ENCODE measurements at regions not wholly inside any gene's neighbourhood (a gene's known extent, or its start where the extent isn't known, plus 50 kb on each side); places are given as distances from the start of the nearest gene placed in this dataset.

DNA sequence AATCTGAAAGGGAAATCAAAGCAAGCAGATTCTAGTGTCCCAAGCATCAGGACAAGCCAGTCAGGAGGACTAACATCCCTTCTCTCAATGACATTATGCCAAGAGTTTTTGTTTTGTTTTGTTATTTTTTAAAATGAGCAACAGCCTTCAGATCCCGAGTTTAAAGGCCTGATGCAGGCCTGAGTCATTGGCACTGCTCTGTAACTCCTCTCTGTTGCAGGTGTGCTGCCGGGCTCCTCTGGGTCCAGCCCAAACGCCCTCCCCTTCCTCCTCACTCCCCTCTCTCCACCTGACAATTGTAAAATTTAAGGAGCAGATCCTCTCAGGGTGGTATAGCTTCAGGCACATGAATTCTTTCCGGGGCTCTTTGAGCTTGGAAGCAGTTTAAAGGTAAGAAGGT lies 502.0 kb downstream of the BMP2 start:
- Histone ChIP-seq H3K9me1 (ENCODE audit: control insufficient read depth, extremely low read depth, insufficient read depth, low read length) (no peaks in the 10 kb centered on the region), H3K4me3 (ENCODE audit: control insufficient read depth in 2 of 3, extremely low read depth in 1 of 3, insufficient read depth in 2 of 3, low read depth in 1 of 3, low read length in 3 of 3) (no peak overlapping the region), H2AFZ (ENCODE audit: control insufficient read depth, low read length) (no peak overlapping the region), H3K9ac (ENCODE audit: control insufficient read depth, extremely low read depth, insufficient read depth, low read length) (no peak overlapping the region), H3K27ac (ENCODE audit: control insufficient read depth, insufficient read depth, low read length) (no peak overlapping the region), H3K79me2 (ENCODE audit: control insufficient read depth, insufficient read depth, low read length) (no peaks in the 10 kb centered on the region), H3K9me3 (ENCODE audit: control insufficient read depth, low read depth, low read length) (no peaks in the 10 kb centered on the region), H4K20me1 (ENCODE audit: control insufficient read depth, extremely low read depth, insufficient read depth, low read length) (no peaks in the 10 kb centered on the region), H3K4me1 (ENCODE audit: control insufficient read depth, extremely low read depth, insufficient read depth, low read length) (no peaks in the 10 kb centered on the region), H3K4me2 (ENCODE audit: control insufficient read depth, extremely low read depth, insufficient read depth, low read depth, low read length) (no peak overlapping the region), H3K36me3 (ENCODE audit: control insufficient read depth in 2 of 2, extremely low read depth in 1 of 2, insufficient read depth in 2 of 2, low read length in 2 of 2) (no peaks in the 10 kb centered on the region), H3K27me3 (ENCODE audit: control insufficient read depth, extremely low read depth, insufficient read depth, low read length) (no peaks in the 10 kb centered on the region)
- TF ChIP-seq, protein P1, sequence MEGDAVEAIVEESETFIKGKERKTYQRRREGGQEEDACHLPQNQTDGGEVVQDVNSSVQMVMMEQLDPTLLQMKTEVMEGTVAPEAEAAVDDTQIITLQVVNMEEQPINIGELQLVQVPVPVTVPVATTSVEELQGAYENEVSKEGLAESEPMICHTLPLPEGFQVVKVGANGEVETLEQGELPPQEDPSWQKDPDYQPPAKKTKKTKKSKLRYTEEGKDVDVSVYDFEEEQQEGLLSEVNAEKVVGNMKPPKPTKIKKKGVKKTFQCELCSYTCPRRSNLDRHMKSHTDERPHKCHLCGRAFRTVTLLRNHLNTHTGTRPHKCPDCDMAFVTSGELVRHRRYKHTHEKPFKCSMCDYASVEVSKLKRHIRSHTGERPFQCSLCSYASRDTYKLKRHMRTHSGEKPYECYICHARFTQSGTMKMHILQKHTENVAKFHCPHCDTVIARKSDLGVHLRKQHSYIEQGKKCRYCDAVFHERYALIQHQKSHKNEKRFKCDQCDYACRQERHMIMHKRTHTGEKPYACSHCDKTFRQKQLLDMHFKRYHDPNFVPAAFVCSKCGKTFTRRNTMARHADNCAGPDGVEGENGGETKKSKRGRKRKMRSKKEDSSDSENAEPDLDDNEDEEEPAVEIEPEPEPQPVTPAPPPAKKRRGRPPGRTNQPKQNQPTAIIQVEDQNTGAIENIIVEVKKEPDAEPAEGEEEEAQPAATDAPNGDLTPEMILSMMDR (optimal IDR thresholded peaks at IDR 0.05 in 1 of 3, IDR thresholded peaks at IDR 0.05 in 1 of 3, conservative IDR thresholded peaks at IDR 0.05 in 1 of 3; ENCODE audit: extremely low read depth in 1 of 3, insufficient read depth in 2 of 3, low read length in 3 of 3), result no peak
- no peak for TF ChIP-seq EZH2 (IDR thresholded peaks at IDR 0.05; ENCODE audit: low read length)
- dilution Hi-C loops (cut with MboI; ENCODE audit: extremely low pct_ligation_motif_present, low sequenced_read_pairs), result no loop called here
- DNase-seq (ENCODE audit: low read depth, low spot score) (no peak), FAIRE-seq (no peak)

DNA sequence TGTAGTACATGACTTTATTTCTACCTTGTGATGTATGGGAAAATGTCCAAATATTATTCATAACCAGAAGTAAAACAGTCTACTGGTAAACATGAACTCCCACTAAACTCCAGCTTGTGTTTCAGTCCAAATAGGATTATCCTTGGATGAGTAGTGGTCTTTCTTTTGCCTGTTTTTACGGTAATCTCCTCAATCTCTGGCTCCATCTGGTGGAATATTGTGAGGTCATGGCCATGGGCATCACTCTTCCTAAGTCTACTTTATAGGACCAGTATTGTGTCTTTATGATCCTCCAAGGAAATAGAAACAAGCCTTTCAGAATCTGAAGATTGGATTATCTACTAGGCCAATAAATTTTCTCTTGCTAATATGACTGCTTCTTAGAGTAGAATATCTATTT lies 505.0 kb downstream of the BMP2 start:
- no peaks in the 10 kb centered on the region for H3K9me1 ChIP-seq (ENCODE audit: control insufficient read depth, extremely low read depth, insufficient read depth, low read length)
- TF ChIP-seq, protein P1 (optimal IDR thresholded peaks at IDR 0.05 in 1 of 3, IDR thresholded peaks at IDR 0.05 in 1 of 3, conservative IDR thresholded peaks at IDR 0.05 in 1 of 3; ENCODE audit: extremely low read depth in 1 of 3, insufficient read depth in 2 of 3, low read length in 3 of 3), result peak in 2 of 3 experiments; percentile 9 to 18
- no peak for TF ChIP-seq EZH2 (IDR thresholded peaks at IDR 0.05; ENCODE audit: low read length)
- H3K79me2 ChIP-seq (ENCODE audit: control insufficient read depth, insufficient read depth, low read length), result no peaks in the 10 kb centered on the region
- H3K9me3 ChIP-seq (ENCODE audit: control insufficient read depth, low read depth, low read length), result no peaks in the 10 kb centered on the region
- no peak overlapping the region for H3K27ac ChIP-seq (ENCODE audit: control insufficient read depth, insufficient read depth, low read length)
- H3K9ac ChIP-seq (ENCODE audit: control insufficient read depth, extremely low read depth, insufficient read depth, low read length), result no peak overlapping the region
- DNase-seq (ENCODE audit: low read depth, low spot score) (no peak), FAIRE-seq (no peak)
- dilution Hi-C loops (cut with MboI; ENCODE audit: extremely low pct_ligation_motif_present, low sequenced_read_pairs), result no loop called here
- no peak overlapping the region for H3K4me2 ChIP-seq (ENCODE audit: control insufficient read depth, extremely low read depth, insufficient read depth, low read depth, low read length)
- no peaks in the 10 kb centered on the region for H3K36me3 ChIP-seq (ENCODE audit: control insufficient read depth in 2 of 2, extremely low read depth in 1 of 2, insufficient read depth in 2 of 2, low read length in 2 of 2)
- no peak overlapping the region for H2AFZ ChIP-seq (ENCODE audit: control insufficient read depth, low read length)
- no peaks in the 10 kb centered on the region for H3K27me3 ChIP-seq (ENCODE audit: control insufficient read depth, extremely low read depth, insufficient read depth, low read length)
- H3K4me3 ChIP-seq (ENCODE audit: control insufficient read depth in 2 of 3, extremely low read depth in 1 of 3, insufficient read depth in 2 of 3, low read depth in 1 of 3, low read length in 3 of 3), result no peak overlapping the region
- no peaks in the 10 kb centered on the region for H3K4me1 ChIP-seq (ENCODE audit: control insufficient read depth, extremely low read depth, insufficient read depth, low read length)
- H4K20me1 ChIP-seq (ENCODE audit: control insufficient read depth, extremely low read depth, insufficient read depth, low read length), result no peaks in the 10 kb centered on the region

Data from keratinocyte (primary cell).